ENCODE measurements at regions not wholly inside any gene's neighbourhood (a gene's known extent, or its start where the extent isn't known, plus 50 kb on each side); places are given as distances from the start of the nearest gene placed in this dataset.

GRCh38 chr4:58738375-58738774 is 1628.2 kb upstream of the IGFBP7 start:
- ChIA-PET POLR2A (no interaction called here), CTCF (no interaction called here)
- no peak overlapping the region for H3K4me3 ChIP-seq (ENCODE audit: low read length)
- H3K27ac ChIP-seq (ENCODE audit: low read depth in 1 of 2, low read length in 2 of 2): no peak overlapping the region
- no peak overlapping the region for H3K27ac Mint-ChIP-seq
- no peak for TF ChIP-seq CTCF (IDR thresholded peaks at IDR 0.05)
- intact Hi-C loops (cut with DNase I, micrococcal nuclease): no loop called here
- ATAC-seq (ENCODE audit: poor library complexity): no peak
- no peaks in the 10 kb centered on the region for H3K4me1 ChIP-seq (ENCODE audit: insufficient read depth, low read length)
- H3K9me3 Mint-ChIP-seq: peaks cover 11% of the 10 kb centered on the region
- H3K4me3 Mint-ChIP-seq: no peak overlapping the region
- H3K27me3 ChIP-seq (ENCODE audit: control insufficient read depth in 1 of 2, insufficient read depth in 2 of 2, low read length in 2 of 2): no peaks in the 10 kb centered on the region
- H3K36me3 Mint-ChIP-seq (ENCODE audit: low read depth): no peaks in the 10 kb centered on the region
- H3K27me3 Mint-ChIP-seq: no peaks in the 10 kb centered on the region
- no peak for DNase-seq
- H3K36me3 ChIP-seq (ENCODE audit: insufficient read depth, low read length): no peaks in the 10 kb centered on the region
- H3K4me1 Mint-ChIP-seq (ENCODE audit: low read depth): no peaks in the 10 kb centered on the region
- peaks cover 0 to 11% of the 10 kb centered on the region in 2 experiments for H3K9me3 ChIP-seq (ENCODE audit: control insufficient read depth in 1 of 2, insufficient read depth in 1 of 2, low read length in 2 of 2)

GRCh38 chr4:58734030-58734674 is 1624.0 kb upstream of the IGFBP7 start:
- Histone ChIP-seq H3K9me3 (ENCODE audit: control insufficient read depth in 1 of 2, insufficient read depth in 1 of 2, low read length in 2 of 2) (peaks cover 0 to 3% of the 10 kb centered on the region in 2 experiments), H3K27ac (ENCODE audit: low read depth in 1 of 2, low read length in 2 of 2) (no peak overlapping the region), H3K27me3 (ENCODE audit: control insufficient read depth in 1 of 2, insufficient read depth in 2 of 2, low read length in 2 of 2) (no peaks in the 10 kb centered on the region), H3K4me3 (ENCODE audit: low read length) (no peak overlapping the region), H3K4me1 (ENCODE audit: insufficient read depth, low read length) (no peaks in the 10 kb centered on the region), H3K36me3 (ENCODE audit: insufficient read depth, low read length) (no peaks in the 10 kb centered on the region)
- no peak for DNase-seq
- no peak for TF ChIP-seq CTCF (IDR thresholded peaks at IDR 0.05)
- ChIA-PET POLR2A (no interaction called here), CTCF (no interaction called here)
- intact Hi-C loops (cut with DNase I, micrococcal nuclease): no loop called here
- Mint-ChIP-seq H3K4me1 (ENCODE audit: low read depth) (no peaks in the 10 kb centered on the region), H3K4me3 (no peak overlapping the region), H3K9me3 (peaks cover 4% of the 10 kb centered on the region), H3K36me3 (ENCODE audit: low read depth) (no peaks in the 10 kb centered on the region), H3K27ac (no peak overlapping the region), H3K27me3 (no peaks in the 10 kb centered on the region)
- ATAC-seq (ENCODE audit: poor library complexity): no peak

GRCh38 chr4:58732973-58733372 is 1622.8 kb upstream of the IGFBP7 start:
- Histone ChIP-seq H3K27ac (ENCODE audit: low read depth in 1 of 2, low read length in 2 of 2) (no peak overlapping the region), H3K9me3 (ENCODE audit: control insufficient read depth in 1 of 2, insufficient read depth in 1 of 2, low read length in 2 of 2) (peaks cover 0 to 3% of the 10 kb centered on the region in 2 experiments), H3K27me3 (ENCODE audit: control insufficient read depth in 1 of 2, insufficient read depth in 2 of 2, low read length in 2 of 2) (no peaks in the 10 kb centered on the region), H3K4me1 (ENCODE audit: insufficient read depth, low read length) (no peaks in the 10 kb centered on the region), H3K36me3 (ENCODE audit: insufficient read depth, low read length) (no peaks in the 10 kb centered on the region), H3K4me3 (ENCODE audit: low read length) (no peak overlapping the region)
- ChIA-PET POLR2A (no interaction called here), CTCF (no interaction called here)
- Mint-ChIP-seq H3K36me3 (ENCODE audit: low read depth) (no peaks in the 10 kb centered on the region), H3K27me3 (no peaks in the 10 kb centered on the region), H3K9me3 (peaks cover 2% of the 10 kb centered on the region), H3K27ac (no peak overlapping the region), H3K4me3 (no peak overlapping the region), H3K4me1 (ENCODE audit: low read depth) (no peaks in the 10 kb centered on the region)
- DNase-seq (no peak), ATAC-seq (ENCODE audit: poor library complexity) (no peak)
- intact Hi-C loops (cut with DNase I, micrococcal nuclease): no loop called here
- TF ChIP-seq CTCF (IDR thresholded peaks at IDR 0.05): no peak

Measured in CD4-positive, alpha-beta T cell (primary cell).